ENCODE measurements at regions not wholly inside any gene's neighbourhood (a gene's known extent, or its start where the extent isn't known, plus 50 kb on each side); places are given as distances from the start of the nearest gene placed in this dataset.

DNA sequence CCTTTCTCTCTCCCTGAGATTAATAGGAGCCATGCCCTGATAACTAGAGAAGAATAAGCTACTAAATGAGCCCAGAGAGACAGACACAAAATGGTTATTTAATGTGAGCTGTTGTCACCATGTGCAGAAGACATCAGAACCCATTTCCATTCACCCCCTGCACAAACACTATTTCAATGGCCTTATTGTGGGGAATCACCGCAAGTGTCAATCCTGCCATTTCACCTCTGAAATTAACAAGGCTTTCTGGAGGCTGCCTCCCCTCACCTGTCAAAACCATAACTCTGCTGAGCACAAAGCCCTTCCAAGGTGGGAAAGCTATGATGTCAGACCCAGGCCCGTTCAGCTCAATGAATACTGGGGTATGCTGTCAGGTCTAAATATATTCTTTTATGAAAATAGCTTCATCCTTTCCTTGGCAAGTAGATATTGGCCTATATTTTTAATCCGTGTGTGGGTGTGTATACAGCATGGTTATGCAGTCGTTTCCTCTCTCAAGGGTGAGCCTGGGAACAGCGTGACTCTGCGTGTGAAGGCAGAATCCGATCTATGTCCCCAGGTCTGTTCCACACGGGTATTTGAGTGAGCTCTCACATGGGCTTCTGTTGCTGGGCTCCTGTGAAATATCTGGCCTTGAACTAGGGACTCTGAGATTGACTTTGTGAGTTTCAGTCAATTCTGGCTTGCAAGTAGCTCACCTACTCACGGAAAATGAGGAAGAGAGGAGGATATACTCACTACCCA, 266.3 kb downstream of the FBXW7 start:
- H3K9me3 ChIP-seq (ENCODE audit: control insufficient read depth in 3 of 3, low read length in 3 of 3) = no peaks in the 10 kb centered on the region
- H3K27ac ChIP-seq (ENCODE audit: low read depth, low read length) = no peak overlapping the region
- H3K9ac ChIP-seq (ENCODE audit: low read depth in 1 of 3, low read length in 3 of 3) = no peak overlapping the region
- no peaks in the 10 kb centered on the region for H3K4me1 ChIP-seq (ENCODE audit: control insufficient read depth in 3 of 3, insufficient read depth in 3 of 3, low read length in 3 of 3)
- H3K36me3 ChIP-seq (ENCODE audit: control insufficient read depth in 3 of 3, insufficient read depth in 3 of 3, low read length in 3 of 3) = no peaks in the 10 kb centered on the region
- no peaks in the 10 kb centered on the region for H3K27me3 ChIP-seq (ENCODE audit: control insufficient read depth in 3 of 3, insufficient read depth in 3 of 3, low read length in 3 of 3)
- no peak overlapping the region for H3K4me3 ChIP-seq (ENCODE audit: low read length in 3 of 3)

DNA sequence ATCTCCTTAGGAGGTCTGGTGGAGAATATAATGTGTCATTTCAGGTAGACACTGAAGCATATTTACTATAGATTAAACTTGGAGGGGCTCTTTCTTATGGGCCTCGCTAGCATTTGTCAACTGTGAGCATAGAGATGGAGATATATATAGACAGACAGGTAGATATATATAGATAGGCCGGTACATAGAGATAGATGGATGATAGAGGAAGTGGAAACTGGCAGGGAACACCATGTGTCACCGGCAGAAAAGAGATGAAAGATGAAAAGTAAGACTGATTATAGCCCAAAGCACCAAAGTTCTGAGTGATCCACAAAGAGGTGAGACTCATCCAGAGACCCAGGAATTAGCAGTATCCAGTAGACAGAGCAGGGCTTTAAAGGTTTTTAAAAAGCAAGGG, 268.1 kb downstream of the FBXW7 start:
- no peak overlapping the region for H3K4me3 ChIP-seq (ENCODE audit: low read length in 3 of 3)

DNA sequence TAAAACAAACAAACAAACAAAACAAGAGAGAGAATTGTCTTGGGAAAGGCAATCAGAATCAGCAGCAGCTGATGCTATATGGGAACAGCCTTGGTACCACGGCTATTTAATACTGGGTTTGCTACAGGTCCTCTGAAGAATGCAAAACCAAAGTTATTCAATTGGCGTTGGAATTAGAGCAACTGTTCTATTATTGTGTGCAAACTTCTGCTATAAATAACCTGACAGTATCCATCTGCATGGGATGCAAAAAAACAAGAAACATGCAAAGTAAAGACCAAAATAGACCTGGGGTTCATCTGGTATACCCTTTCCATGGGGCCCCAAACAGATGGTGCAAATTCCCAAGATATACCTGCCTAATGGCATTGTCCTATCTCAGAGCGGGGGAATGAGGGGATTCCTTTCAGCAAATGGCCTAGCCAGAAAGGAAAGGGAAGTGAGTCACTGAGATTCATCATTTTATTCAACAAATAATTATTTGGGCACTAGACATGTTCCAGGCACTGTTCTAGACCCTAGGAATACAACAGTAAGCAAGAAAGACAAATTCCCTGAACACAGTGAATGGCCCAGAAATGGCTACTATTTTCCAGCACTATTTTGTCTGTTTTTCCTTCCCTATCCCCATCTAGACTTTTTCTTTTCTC, 268.9 kb downstream of the FBXW7 start:
- Histone ChIP-seq H3K9me3 (ENCODE audit: control insufficient read depth in 3 of 3, low read length in 3 of 3) (no peaks in the 10 kb centered on the region), H3K4me1 (ENCODE audit: control insufficient read depth in 3 of 3, insufficient read depth in 3 of 3, low read length in 3 of 3) (no peaks in the 10 kb centered on the region), H3K27ac (ENCODE audit: low read depth, low read length) (no peak overlapping the region), H3K9ac (ENCODE audit: low read depth in 1 of 3, low read length in 3 of 3) (no peak overlapping the region), H3K27me3 (ENCODE audit: control insufficient read depth in 3 of 3, insufficient read depth in 3 of 3, low read length in 3 of 3) (no peaks in the 10 kb centered on the region), H3K36me3 (ENCODE audit: control insufficient read depth in 3 of 3, insufficient read depth in 3 of 3, low read length in 3 of 3) (no peaks in the 10 kb centered on the region), H3K4me3 (ENCODE audit: low read length in 3 of 3) (no peak overlapping the region)

More for the DNA sequence above, 268.1 kb downstream of the FBXW7 start:
- Histone ChIP-seq H3K4me1 (ENCODE audit: control insufficient read depth in 3 of 3, insufficient read depth in 3 of 3, low read length in 3 of 3) (no peaks in the 10 kb centered on the region), H3K27me3 (ENCODE audit: control insufficient read depth in 3 of 3, insufficient read depth in 3 of 3, low read length in 3 of 3) (no peaks in the 10 kb centered on the region), H3K27ac (ENCODE audit: low read depth, low read length) (no peak overlapping the region), H3K9me3 (ENCODE audit: control insufficient read depth in 3 of 3, low read length in 3 of 3) (no peaks in the 10 kb centered on the region), H3K9ac (ENCODE audit: low read depth in 1 of 3, low read length in 3 of 3) (no peak overlapping the region), H3K36me3 (ENCODE audit: control insufficient read depth in 3 of 3, insufficient read depth in 3 of 3, low read length in 3 of 3) (no peaks in the 10 kb centered on the region)

DNA sequence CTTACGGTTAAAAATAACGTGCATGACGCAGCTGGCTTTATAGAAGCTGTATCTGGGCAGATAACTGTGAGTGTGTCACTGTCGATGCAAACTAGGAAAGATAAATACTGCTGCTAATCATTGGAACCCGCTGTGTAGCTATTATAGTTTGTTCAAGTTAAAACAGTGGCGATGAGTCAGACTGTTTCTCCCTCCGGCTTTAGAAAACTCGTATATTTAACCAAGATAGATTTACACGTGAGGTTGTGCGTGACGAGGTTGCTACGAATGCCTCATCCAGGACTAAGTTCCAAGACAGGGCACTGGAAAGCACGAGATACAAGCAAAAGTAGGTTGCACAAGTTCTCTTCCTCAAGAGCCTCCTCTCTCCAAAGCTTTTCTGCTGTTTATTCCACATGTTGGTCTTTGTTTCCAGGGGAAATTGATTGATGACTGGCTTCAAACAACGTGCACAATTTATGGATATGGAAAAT, 270.7 kb downstream of the FBXW7 start:
- H3K9me3 ChIP-seq (ENCODE audit: control insufficient read depth in 3 of 3, low read length in 3 of 3) = no peaks in the 10 kb centered on the region
- H3K4me1 ChIP-seq (ENCODE audit: control insufficient read depth in 3 of 3, insufficient read depth in 3 of 3, low read length in 3 of 3) = no peaks in the 10 kb centered on the region
- H3K27ac ChIP-seq (ENCODE audit: low read depth, low read length) = no peak overlapping the region
- H3K4me3 ChIP-seq (ENCODE audit: low read length in 3 of 3) = no peak overlapping the region
- no peaks in the 10 kb centered on the region for H3K27me3 ChIP-seq (ENCODE audit: control insufficient read depth in 3 of 3, insufficient read depth in 3 of 3, low read length in 3 of 3)
- no peaks in the 10 kb centered on the region for H3K36me3 ChIP-seq (ENCODE audit: control insufficient read depth in 3 of 3, insufficient read depth in 3 of 3, low read length in 3 of 3)
- H3K9ac ChIP-seq (ENCODE audit: low read depth in 1 of 3, low read length in 3 of 3) = no peak overlapping the region

DNA sequence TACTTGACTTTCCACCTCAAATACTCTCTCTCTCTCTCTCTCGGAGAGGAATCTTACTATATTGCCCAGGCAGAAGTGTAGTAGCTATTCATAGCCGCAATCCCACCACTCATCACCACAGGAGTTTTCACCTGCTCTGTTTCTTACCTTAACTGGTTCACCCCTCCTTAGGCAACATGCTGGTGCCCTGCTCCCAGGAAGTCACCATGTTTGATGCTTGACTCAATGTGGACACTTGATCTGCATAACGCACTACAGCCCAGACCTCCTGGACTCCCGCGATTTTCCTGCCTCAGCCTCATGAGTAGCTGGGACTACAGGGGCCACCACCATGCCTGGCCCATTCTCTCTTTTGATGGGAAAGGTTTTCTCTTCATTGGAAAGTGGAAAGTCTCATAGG, 271.8 kb downstream of the FBXW7 start:
- H3K27me3 ChIP-seq (ENCODE audit: control insufficient read depth in 3 of 3, insufficient read depth in 3 of 3, low read length in 3 of 3) = no peaks in the 10 kb centered on the region
- no peaks in the 10 kb centered on the region for H3K36me3 ChIP-seq (ENCODE audit: control insufficient read depth in 3 of 3, insufficient read depth in 3 of 3, low read length in 3 of 3)

DNA sequence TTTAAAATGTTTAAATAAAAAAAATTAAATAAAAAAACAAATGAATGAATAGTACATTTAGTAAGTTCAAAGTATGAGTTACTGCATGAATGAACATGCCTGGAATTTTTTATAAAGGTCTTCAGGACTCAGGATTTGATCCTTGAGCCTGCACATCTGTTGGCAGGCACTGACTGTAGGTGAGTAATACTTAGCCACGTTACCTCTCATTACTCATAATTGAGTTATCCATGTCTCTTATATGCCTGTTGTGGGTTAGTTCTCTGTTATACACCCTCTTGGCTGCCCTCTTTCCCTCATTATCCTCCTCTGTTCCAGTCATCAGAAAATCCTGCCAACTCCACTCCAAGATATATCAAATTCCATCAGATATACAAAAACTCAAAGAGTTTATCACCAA, 276.0 kb downstream of the FBXW7 start:
- H3K4me1 ChIP-seq (ENCODE audit: control insufficient read depth in 3 of 3, insufficient read depth in 3 of 3, low read length in 3 of 3) = peaks cover 0 to 10% (median 6%) of the 10 kb centered on the region in 3 donors
- no peaks in the 10 kb centered on the region for H3K9me3 ChIP-seq (ENCODE audit: control insufficient read depth in 3 of 3, low read length in 3 of 3)
- H3K27me3 ChIP-seq (ENCODE audit: control insufficient read depth in 3 of 3, insufficient read depth in 3 of 3, low read length in 3 of 3) = no peaks in the 10 kb centered on the region
- H3K36me3 ChIP-seq (ENCODE audit: control insufficient read depth in 3 of 3, insufficient read depth in 3 of 3, low read length in 3 of 3) = no peaks in the 10 kb centered on the region
- no peak overlapping the region for H3K4me3 ChIP-seq (ENCODE audit: low read length in 3 of 3)
- no peak overlapping the region for H3K9ac ChIP-seq (ENCODE audit: low read depth in 1 of 3, low read length in 3 of 3)
- H3K27ac ChIP-seq (ENCODE audit: low read depth, low read length) = no peak overlapping the region

More for the DNA sequence above, 271.8 kb downstream of the FBXW7 start:
- H3K9me3 ChIP-seq (ENCODE audit: control insufficient read depth in 3 of 3, low read length in 3 of 3) = no peaks in the 10 kb centered on the region
- no peak overlapping the region for H3K4me3 ChIP-seq (ENCODE audit: low read length in 3 of 3)
- H3K27ac ChIP-seq (ENCODE audit: low read depth, low read length) = no peak overlapping the region
- no peaks in the 10 kb centered on the region for H3K4me1 ChIP-seq (ENCODE audit: control insufficient read depth in 3 of 3, insufficient read depth in 3 of 3, low read length in 3 of 3)
- no peak overlapping the region for H3K9ac ChIP-seq (ENCODE audit: low read depth in 1 of 3, low read length in 3 of 3)

DNA sequence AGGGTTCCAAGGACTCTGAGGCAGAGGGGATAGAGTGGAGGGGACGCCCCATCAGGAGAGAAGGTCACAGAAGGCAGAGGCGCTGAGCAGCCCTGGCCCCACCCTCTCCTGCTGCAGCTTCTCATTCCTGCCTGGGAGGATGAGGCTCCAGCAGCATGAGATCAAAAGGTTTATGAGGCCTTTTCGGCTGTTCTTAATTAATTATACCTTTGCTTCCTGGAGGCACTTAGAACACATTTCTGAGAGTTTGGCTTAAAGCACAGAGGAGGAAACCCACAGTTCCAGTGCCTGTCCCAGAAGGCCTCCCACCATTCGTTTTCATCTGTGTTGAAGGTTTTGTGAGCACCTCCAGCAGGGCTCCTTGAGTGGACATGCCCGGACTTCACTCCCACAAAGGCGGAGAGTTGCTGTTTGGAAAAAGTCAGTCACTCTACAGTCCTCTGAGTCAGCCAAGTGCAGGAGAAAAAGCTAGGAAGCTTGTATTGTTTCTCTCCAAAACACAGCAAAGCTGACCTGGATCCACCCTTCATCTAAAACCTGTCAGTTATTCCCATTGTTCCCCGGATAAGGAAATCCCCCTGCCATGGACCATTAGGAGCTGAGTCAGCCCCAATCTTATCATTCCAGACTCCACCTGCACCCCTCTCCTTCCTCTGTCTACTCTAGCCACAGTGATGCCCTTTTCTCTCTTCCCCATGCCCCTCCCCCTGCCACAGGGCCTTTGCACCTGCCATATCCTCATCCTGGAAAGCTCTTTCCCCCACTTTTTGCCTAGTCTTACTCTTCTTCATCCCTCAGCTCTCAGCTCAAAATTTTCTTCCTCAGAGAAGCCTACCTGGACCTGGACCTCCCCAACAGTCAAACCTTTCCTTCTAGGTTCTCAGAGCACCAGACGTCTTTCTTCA, 276.8 kb downstream of the FBXW7 start:
- H3K4me1 ChIP-seq (ENCODE audit: control insufficient read depth in 3 of 3, insufficient read depth in 3 of 3, low read length in 3 of 3) = peaks cover 0 to 10% (median 6%) of the 10 kb centered on the region in 3 donors
- H3K27me3 ChIP-seq (ENCODE audit: control insufficient read depth in 3 of 3, insufficient read depth in 3 of 3, low read length in 3 of 3) = no peaks in the 10 kb centered on the region
- no peak overlapping the region for H3K9ac ChIP-seq (ENCODE audit: low read depth in 1 of 3, low read length in 3 of 3)
- H3K9me3 ChIP-seq (ENCODE audit: control insufficient read depth in 3 of 3, low read length in 3 of 3) = no peaks in the 10 kb centered on the region
- H3K27ac ChIP-seq (ENCODE audit: low read depth, low read length) = no peak overlapping the region
- no peak overlapping the region for H3K4me3 ChIP-seq (ENCODE audit: low read length in 3 of 3)
- H3K36me3 ChIP-seq (ENCODE audit: control insufficient read depth in 3 of 3, insufficient read depth in 3 of 3, low read length in 3 of 3) = no peaks in the 10 kb centered on the region

DNA sequence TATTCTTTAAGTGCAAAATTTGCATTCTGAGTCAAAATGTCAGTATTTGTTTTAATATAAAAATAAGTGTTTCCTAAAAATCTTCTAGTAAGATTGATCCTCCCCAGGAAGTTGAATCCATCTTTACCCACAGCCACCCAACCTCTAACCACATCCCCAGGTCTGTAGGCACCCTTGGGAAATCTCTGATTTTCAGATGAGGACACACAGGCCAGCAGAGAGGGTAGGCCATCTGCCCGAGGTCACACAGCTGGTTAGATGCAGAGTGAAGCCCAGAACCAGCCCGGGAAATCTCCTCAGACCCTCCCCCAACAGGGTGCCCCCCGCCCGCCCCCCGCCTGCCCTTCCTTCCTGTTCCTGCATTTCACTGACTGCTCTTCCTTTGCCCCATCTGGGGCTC, 277.5 kb downstream of the FBXW7 start:
- no peak overlapping the region for H3K9ac ChIP-seq (ENCODE audit: low read depth in 1 of 3, low read length in 3 of 3)
- H3K4me1 ChIP-seq (ENCODE audit: control insufficient read depth in 3 of 3, insufficient read depth in 3 of 3, low read length in 3 of 3) = peaks cover 0 to 10% (median 6%) of the 10 kb centered on the region in 3 donors
- no peaks in the 10 kb centered on the region for H3K27me3 ChIP-seq (ENCODE audit: control insufficient read depth in 3 of 3, insufficient read depth in 3 of 3, low read length in 3 of 3)
- no peak overlapping the region for H3K27ac ChIP-seq (ENCODE audit: low read depth, low read length)
- no peak overlapping the region for H3K4me3 ChIP-seq (ENCODE audit: low read length in 3 of 3)
- H3K36me3 ChIP-seq (ENCODE audit: control insufficient read depth in 3 of 3, insufficient read depth in 3 of 3, low read length in 3 of 3) = no peaks in the 10 kb centered on the region
- H3K9me3 ChIP-seq (ENCODE audit: control insufficient read depth in 3 of 3, low read length in 3 of 3) = no peaks in the 10 kb centered on the region

DNA sequence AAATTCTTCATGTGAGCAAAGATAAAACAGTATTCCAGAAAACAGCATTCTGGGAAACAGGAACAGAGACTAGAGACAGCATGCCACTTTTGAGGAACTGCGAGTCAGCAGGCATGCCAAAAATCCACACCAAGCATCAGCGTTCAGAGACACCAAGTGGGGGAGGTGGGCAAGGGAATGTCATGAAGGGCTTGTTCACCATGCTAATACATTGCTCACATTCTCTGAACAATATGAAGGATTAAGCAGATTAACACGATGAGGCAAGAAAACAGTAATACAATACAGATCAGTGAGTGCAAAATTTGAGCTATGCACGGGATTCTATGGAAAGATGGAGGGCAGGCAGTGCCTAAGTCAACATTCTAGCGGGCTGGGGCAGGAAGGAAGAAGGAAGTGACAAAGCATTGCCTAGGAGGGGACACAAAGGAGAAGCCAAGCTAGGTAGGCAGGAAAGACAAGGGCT, 278.3 kb downstream of the FBXW7 start:
- Histone ChIP-seq H3K9ac (ENCODE audit: low read depth in 1 of 3, low read length in 3 of 3) (no peak overlapping the region), H3K27ac (ENCODE audit: low read depth, low read length) (no peak overlapping the region), H3K9me3 (ENCODE audit: control insufficient read depth in 3 of 3, low read length in 3 of 3) (no peaks in the 10 kb centered on the region)

More for the DNA sequence above, 278.3 kb downstream of the FBXW7 start:
- H3K4me3 ChIP-seq (ENCODE audit: low read length in 3 of 3) = no peak overlapping the region
- no peaks in the 10 kb centered on the region for H3K36me3 ChIP-seq (ENCODE audit: control insufficient read depth in 3 of 3, insufficient read depth in 3 of 3, low read length in 3 of 3)
- H3K27me3 ChIP-seq (ENCODE audit: control insufficient read depth in 3 of 3, insufficient read depth in 3 of 3, low read length in 3 of 3) = no peaks in the 10 kb centered on the region
- H3K4me1 ChIP-seq (ENCODE audit: control insufficient read depth in 3 of 3, insufficient read depth in 3 of 3, low read length in 3 of 3) = peaks cover 0 to 10% (median 6%) of the 10 kb centered on the region in 3 donors
